GM19452 (cell line): ENCODE measurements at regions not wholly inside any gene's neighbourhood (a gene's known extent, or its start where the extent isn't known, plus 50 kb on each side); places are given as distances from the start of the nearest gene placed in this dataset.
A peak's percentile ranks its signal among the peaks of the same experiment; 100 is the strongest.

Experiments
- ATAC-seq: cut with Tn5 transposase; IDR thresholded peaks from one replicate; pipeline ENCODE4 v1.9.1; 2021; ENCODE audit not compliant: unreplicated experiment

DNA sequence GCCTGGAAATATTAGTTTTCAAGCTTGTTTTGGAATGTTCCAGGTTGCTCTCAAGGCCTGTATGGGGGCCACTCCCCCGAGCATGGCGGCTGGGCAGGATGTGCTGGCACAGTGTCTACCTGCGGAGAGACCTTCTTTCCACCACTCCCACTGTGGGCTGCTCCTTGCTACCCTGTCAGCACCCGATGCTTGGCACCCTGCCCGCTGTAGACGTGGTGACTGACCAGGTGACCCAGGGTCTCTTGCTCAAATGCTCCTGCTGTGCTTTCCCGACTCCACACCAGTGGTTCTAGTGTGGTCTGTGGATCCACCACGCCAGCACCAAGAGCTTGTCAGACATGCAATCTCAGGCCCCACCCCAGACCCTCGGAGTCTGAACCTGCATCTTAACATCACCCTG, 213.3 kb downstream of the SH3BP4 start:
- ATAC-seq: no peak

DNA sequence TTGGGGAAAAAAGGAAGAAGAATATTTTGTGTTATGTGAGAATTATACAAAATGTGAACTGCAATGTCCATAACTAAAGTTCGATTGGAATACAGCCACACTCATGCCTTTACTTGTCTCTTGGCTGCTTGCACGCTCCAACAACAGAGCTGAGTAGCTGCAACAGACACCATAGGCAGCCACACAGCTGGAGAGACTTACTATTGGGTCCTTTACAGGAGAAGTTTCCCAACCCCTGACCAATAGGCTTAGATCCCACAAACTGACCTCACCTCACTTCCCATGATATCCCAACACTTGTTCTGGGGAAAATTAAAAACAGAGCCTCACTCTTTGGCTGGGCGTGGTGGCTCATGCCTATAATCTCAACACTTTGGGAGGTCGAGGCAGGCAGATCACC, 213.8 kb downstream of the SH3BP4 start:
- no peak for ATAC-seq

DNA sequence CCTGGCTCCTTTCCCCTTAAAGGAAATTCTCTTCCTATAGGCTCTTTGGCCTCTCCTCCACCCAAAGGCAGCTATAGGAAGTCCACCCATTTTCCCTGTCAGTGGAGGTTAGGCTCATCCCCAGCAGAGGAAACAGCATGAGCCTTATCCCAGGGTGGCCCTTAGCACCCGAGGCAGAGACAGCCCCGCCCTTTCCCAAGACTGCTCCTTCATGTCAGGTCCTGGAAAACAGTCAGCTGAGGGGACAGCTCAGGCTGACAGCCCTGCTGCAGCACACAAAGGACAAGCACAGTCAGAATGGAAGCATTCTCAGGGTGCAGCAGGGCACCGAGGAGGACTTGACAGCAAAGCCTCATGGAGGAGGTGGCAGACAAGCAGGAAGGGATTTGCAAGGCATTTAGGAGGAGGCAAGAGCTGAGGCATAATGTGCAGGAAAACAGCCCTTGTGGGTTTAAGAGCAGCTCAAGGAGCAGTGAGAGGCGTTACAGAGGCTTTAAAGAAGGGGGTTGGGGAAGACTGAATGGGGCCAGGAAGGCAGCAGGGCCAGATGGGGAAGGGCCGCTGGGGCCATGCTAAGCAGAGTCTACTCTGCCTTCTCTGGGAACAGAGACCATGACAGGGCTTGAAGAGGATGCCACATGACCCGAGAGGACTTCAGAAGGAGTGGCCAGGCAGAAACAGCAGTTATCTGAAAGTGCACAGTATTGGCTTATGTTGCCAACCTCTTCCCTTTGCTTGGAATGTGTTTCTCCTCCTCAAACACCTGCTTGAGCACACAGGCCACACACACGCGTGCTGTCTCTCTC, 216.6 kb downstream of the SH3BP4 start:
- no peak for ATAC-seq

DNA sequence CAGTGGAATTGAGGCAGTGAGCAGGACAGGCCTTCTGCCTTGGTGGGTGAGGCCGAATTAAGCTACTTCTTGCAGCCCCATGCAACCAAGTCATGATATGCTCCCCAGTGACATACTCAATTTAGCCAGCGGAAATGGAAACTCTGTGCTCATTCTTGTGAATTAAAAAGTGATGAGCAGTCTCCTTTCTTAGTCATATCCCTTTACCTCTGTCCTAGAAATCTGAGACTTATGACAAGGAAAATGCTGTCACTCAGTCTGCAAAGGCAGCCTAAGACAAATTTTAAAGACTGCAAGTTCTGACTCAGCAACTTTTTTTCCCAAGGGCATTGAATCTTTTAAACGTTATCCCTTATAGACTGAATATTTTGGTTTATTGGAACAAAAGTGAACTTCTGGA, 218.2 kb downstream of the SH3BP4 start:
- no peak for ATAC-seq

DNA sequence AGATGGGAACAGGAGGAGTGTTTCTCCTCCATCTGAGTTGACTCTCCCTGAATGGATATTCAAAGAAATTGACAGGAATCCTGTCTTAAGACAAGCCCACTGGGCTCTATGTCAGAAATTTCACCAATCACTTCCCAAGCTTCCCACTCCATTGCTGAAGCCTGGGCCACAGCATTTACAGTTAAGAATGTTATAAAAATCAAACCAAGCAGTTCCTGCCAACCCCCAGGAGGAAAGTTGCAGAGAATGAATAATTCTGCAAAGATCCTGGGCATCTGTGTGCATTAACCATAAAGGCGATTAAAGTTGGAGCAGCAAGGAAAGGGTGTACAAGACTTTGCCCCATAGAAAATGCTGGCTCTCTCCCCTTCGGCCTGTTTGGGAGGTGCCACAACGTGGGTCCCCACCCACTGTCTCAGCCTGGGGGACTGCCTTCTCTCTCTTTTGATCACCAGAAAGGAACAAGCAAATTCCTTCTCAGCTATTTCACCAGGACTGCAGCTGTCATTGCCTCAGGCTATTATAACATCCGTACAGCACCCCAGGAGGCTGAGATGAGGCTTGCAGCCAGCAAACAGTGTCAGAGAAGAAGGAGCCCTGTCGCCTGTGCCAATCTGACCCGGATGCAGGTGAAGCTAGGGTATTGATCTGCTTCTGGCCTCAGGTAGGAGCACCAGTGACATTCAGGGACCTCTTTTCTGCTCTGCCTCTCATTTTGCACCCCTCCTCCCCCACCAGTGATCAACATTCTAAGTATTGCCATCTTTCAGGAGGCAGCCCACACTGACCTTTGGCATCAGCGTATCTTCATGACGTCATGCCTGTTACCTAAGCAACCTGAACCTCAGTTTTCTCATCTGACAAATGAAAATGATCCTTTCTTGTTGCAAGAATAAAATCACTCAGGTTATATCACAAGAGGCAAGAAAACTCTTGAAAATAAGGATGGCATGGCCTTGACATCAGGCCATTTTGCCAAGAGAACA, 219.0 kb downstream of the SH3BP4 start:
- no peak for ATAC-seq

DNA sequence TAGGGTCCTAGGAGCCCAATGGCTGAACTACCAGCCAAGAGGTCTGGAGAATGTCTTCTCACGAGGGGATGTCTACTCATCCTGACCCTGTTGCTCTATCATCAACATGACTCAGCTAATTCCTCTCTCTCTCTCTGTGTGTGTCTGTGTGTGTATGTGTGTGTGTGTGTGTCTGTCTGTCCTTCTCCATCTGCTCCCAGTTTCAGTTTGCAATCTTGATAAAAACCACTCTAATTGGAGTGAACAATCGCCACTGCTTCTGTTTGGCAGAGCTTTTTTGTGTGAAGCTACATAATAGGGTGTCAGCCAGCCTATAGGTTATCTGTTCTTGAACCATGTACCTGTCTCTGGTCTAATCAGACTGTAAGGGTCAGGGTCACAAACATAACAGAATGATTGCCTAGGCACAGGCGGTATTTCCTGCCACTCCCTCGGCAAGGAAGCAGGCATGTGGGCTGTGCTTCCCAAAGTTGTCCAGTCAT, 219.8 kb downstream of the SH3BP4 start:
- no peak for ATAC-seq

DNA sequence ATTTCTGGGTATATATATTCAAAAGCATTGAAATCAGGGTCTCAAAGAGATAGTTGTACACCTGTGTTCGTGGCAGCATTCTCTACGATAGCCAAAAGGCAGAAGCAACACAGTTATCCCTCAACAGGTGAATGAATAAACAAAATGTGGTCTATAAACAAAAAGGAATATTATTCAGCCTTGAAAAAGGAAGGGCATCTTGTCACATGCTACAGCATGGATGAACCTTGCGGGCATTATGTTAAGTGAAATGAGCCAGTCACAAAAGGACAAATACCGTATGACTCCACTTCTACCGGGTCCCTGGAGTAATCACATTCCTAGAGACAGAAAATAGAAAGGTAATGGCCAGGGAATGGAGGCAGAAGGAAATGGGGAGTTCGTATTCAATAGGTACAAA, 228.8 kb downstream of the SH3BP4 start:
- ATAC-seq: no peak

DNA sequence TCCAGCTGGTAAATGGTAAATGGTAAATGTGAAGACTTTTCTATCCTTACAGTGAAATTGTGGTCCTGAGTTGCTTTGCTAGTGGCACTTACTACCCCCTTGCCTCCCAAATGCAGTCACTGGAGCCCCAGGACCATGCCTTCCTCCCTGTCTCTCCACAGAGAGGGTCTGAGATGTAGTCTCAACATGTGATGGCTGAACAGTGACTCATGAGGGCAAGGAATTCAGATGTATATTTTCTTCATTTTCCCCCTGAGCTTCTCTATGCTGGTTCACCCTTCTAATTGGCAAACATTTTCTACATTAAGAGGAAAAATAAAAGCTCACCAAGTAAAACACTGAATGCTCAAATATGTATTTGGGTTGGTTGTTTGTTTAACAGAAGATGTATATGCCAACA, 232.0 kb downstream of the SH3BP4 start:
- ATAC-seq: no peak

DNA sequence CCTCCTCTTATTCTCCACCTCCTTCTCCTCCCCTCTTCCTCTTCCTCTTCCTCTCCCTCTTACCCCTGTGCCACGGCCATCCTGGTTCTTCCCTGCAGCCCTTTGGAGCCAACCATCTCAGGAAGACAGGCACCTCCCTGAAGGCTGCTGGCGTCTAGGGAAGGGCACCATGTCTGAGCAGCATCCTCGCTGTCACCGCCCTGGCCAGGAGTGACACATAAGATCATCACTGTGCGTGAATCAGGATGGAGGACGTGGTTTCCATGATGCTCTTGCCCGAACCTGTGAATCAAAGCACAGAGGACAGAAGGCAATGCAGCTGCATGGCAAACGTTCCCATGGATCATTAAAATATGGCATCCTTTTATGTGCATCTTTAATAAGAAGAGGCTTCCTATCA, 236.0 kb downstream of the SH3BP4 start:
- ATAC-seq: no peak

DNA sequence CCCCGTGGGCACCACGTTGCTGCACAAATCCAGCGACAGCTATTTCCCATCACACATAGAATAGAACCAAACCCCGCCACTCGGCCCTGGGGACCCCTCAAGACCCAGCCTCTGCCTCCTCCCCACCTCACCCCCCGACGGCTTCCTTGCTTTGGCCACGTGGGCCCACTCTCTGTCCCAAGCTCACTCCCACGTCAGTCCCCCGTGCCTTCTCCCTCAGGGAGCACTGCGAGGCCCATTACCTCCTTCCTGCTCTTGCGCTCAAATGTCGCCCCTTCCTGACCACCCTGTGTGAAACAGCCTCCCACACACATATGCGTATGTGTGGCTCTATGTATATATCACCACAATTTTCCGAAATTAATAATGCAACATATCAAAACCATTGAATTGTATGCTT, 239.7 kb downstream of the SH3BP4 start:
- ATAC-seq: no peak

DNA sequence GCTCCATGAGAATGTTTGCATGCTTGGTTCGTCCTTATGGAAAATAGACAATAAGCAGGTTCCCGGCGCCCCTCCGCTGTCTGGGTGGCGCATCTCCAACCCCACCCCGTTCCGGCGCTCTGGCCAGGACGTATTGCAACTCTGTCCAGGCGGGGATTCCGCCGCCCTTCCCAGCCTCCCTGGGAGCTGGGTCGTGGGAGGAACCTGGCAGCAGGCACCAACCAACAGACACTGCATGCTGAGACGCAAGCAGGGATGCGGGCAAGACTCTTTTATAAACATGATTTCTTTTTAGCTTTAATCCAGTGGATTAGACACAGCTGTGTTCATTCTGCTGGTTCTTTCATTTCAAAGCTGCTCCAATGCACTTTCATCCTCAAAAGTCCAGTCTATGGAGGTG, 240.2 kb downstream of the SH3BP4 start:
- ATAC-seq: no peak

DNA sequence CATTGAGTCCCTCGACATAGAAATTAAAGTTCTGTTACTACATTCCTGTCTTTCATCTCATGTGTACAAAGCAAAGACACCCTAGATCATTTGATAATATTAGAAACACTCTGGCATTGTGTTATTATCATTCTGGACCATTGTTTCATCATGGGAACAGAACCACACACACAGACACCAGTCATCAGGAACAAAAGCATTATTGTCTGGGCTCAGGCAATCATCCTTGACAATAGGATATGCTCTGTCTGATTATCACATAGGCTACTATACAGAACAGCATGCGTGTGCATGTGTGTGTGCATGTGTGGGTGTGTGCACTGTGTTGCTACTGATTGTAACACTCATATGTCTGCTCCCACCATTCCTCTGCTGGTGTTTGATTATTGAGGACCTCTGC, 242.5 kb downstream of the SH3BP4 start:
- ATAC-seq: no peak

DNA sequence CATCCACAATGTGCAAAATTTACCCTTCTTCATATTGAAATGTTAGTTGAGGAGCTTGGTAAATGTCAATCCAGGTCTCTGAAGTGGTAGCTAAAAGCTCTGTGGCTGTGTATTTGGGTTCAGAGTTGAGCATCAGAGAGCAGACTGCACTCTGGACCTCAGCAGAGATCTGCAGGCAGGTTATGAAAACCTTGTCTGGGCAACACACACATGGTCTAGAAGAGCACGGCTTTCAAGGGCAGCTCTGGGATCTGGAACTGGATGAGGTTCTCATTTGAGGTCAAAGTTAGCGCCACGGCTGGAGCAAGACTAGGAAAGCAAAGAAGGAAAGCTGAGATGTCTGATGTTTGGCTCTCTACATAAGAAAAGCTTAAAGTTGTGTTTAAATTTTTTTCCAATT, 243.0 kb downstream of the SH3BP4 start:
- ATAC-seq: no peak

DNA sequence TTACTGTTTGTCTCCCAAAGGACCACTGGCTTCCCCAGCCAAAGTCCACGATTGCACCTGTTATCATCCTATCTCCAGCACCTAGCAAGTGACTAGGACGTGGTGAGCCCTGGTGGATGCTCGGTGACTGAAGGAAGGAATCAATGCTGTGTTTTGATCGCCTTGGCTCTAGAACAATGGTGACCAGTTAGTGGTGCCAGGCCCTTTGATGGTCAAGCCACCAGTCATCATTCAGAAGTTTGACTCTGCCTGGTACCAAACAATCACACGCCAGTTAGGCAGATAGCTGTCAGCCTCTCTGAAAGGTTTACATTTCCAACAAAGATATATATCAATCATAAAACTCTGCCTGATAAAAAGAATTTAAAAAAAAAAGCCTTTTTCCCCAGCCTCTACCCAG, 244.1 kb downstream of the SH3BP4 start:
- no peak for ATAC-seq

DNA sequence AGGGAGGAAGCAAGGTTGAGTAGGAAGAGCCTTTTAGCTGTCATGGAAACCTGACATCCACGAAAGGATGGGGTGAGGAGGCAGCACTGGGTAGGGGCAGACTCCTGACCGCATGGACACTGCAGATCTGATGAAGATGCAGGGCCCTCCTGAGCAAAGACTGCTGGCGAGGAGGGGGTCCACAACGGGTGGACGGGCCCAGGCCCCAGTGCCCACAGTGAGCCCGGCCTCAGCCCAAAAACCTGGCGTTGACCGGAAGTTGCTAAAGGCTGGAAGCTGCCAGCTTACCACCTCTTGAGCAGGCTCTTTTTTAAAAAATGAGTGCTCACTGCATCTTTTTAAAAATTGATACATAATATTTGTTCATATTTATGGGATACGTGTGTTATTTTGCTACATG, 247.3 kb downstream of the SH3BP4 start:
- no peak for ATAC-seq

DNA sequence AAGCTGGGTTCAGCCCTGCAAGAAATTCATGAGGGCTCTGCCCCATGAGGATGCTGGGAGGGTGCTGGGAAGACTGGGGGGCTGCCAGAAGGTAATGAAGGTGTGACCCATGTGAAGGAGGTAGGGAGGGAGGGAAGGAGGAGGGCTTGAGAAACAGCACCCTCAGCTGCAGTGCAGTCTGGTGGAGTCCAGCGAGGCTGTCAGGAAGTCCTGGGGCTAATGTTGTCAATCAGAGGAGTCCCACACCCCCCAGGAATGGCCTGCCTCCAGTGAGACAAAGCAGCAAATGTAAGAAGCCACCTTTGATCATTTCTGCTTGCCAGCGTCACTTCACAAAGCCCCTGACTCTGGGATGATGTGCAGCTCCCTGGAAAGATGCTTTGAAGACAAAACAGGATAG, 248.4 kb downstream of the SH3BP4 start:
- ATAC-seq: no peak

DNA sequence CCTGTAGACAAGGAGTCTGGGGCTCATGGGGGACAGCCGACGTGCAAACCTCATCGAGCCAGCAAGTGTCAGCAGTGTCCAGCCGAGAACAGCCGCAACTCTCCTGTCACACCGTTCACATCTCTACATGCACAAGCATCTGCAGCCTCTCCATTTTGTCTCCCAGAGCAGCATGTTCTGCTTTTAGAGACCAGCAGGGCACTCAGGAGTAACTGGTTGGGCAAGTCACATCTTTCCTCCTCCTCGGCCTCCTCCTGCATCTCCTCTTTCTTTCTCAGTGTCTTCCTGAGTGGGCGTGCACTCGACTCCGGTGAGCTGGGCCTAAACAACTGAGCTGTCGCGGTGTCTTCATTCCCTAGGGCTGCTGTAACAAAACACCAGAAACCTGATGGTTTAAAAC, 249.9 kb downstream of the SH3BP4 start:
- ATAC-seq: no peak

DNA sequence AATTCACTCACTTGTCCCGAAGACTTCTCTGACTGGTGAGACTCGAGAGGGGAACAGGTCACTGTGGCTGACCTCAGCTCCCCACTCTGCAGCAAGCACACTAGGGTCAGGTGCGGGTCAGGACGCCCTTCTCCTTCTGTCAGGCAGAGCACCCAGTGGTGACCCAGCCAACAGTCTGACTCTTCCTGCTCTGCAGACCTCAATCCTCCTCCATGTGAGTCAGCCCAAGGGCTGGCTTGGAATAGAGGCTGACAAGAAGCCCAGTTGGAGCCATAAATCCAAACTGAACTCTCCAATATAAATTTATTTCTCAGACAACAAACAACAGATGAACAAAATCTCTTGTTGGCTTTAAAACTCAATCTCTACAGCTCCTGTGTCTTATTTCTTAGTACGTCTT, 253.1 kb downstream of the SH3BP4 start:
- no peak for ATAC-seq

DNA sequence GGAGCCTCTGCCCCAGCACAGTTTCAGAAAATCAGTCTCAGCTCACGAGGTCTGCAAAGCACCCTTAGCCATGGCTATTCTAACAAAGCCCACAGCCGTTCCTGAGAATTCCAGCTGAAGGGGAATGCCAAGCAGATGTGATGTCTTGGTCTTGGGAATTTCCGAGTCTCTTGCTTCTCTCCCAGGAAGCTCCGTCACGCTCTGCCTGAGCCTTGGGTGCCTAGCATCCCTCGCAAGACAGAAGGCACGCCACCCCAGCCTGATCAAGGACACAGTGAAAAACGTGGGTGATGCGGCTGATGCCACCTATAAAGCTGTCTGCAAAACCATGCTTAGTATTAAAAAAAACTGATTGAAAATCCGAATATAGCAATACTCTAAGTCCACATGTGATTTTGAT, 254.6 kb downstream of the SH3BP4 start:
- ATAC-seq: no peak

DNA sequence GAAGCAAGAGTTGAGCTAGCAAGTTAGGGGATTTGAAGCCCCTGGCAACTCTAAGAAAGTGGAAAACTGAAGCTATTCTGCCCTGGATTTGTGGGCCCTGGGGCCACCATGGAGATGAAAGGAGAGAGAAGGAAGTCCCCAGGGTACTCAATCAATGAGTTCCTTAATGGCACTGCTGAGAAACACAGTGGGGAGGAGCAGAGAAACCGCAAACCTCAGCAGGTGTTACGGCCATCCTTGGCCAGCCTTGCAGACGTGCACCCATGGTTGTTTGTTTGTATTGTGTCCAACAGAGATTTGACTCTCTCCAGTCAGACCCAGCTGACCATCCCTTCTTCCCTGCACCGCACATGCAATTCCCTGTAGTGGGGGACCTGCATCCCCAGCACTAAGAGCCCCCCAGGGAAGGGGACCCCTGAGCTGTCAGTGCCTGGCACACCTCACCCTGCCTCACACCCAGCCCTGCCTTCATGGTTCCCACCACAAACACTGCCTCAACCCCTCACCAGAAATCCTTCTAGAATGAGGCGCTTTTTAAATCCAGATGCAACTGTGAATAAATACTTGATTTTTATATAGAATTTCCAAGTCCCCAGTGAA, 255.3 kb downstream of the SH3BP4 start:
- peak; percentile 86 for ATAC-seq

DNA sequence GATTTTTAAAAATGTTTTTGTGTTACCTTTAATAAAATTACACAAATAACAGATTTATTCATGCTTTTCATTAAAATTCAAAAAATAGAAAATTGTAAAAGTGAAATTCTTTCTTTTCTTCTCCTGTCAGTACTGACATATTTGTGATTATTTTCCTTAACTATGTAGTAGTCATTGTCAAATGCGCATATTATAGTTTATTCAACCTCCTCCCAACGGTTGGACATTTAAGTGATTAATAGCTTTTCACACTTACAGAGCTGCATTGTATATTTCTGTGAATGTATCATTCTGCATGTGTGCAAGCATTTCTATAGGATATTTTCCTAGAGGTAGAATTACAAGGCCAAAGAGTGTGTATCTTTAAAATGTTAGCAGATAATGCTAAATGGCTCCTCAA, 259.2 kb downstream of the SH3BP4 start:
- ATAC-seq: no peak
